ENCODE measurements at regions not wholly inside any gene's neighbourhood (a gene's known extent, or its start where the extent isn't known, plus 50 kb on each side); places are given as distances from the start of the nearest gene placed in this dataset.

DNA sequence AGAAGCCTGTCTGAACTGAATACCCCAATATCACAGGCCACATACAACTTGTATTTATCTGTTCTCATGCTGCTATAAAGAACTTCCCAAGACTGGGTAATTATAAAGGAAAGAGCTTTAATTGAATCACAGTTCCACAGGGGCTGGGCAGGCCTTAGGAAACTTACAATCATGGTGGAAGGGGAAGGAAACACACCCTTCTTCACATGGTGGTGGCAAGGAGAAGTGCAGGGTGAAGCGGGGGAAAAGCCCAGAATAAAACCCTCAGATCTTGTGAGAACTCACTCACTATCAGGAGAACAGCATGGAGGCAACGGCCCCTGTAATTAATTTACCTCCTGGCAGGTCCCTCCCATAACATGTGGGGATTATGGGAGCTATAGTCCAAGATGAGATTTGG lies 50.3 kb upstream of the FNDC1 start:
- DNase-seq (ENCODE audit: low read depth), result no peak

- DNase-seq (ENCODE audit: low read depth), result no peak
These were observed 51.6 kb upstream of the FNDC1 start for GRCh38 chr6:159117563-159117962.

- no peak for DNase-seq (ENCODE audit: low read depth)
These were observed 52.2 kb upstream of the FNDC1 start for GRCh38 chr6:159117046-159117445.

DNA sequence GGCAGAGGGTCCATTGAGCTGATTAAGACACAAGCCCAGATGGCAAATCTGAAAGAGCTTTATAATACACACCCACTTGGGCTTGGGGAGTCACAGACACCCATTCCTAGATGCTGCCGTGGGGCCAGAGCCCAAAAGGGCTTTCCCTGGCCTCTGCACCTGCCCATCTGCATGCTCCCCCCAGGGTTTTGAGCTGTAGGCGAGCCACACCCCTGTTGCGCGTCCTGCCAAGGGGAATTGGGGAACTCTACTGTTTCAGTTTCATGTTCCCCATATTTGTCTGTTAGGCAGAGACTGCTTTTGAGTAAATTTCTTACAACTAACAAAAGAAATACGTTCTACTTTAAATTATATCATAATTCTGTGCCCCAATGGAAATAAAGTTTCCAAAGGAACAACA lies 52.9 kb upstream of the FNDC1 start:
- no peak for DNase-seq (ENCODE audit: low read depth)

- no peak for DNase-seq (ENCODE audit: low read depth)
These were observed 54.6 kb upstream of the FNDC1 start for GRCh38 chr6:159114569-159114968.

- DNase-seq (ENCODE audit: low read depth), result no peak
These were observed 56.0 kb upstream of the FNDC1 start for GRCh38 chr6:159113223-159113622.

DNA sequence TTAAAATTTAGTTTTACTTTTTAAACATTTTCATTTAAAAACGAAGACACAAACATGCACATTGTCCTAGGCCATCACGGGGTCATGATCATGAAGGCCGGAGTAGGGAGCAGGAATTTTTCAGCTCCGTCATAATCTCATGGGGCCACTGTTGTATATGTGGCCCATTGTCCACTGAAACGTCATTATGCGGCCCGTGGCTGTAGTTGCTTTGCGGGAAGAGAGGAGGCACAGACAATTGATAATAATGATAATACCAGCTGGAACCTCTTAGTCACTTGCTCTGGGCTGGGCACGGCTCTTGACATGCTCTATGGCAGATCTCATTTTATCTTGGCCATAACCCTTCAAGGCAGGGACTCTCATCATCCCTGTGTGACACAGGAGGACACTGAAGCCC lies 56.5 kb upstream of the FNDC1 start:
- no peak for DNase-seq (ENCODE audit: low read depth)

DNA sequence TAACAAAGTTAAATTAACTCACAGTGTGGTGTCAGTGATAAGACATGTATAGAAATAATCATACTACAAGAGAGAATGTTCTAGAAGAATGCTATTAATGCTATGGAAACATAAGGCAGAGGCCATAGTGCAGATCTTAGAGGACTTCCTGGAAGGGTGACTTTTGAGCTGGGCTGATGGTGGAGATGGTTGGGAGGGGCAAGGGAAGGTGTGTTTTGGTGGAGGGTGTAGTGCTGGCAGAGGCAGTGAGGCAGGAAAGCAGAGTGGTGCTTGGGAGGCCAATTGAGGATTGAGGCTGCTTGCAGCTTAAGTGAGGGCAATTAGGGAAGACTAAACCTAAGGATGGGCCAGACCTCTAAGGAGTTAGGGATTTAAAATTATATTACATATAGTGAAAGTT lies 58.5 kb upstream of the FNDC1 start:
- no peak for DNase-seq (ENCODE audit: low read depth)

GRCh38 chr6:159110013-159110412 lies 59.2 kb upstream of the FNDC1 start:
- no peak for DNase-seq (ENCODE audit: low read depth)

- DNase-seq (ENCODE audit: low read depth), result no peak
These were observed 59.8 kb upstream of the FNDC1 start for GRCh38 chr6:159109391-159109790.

GRCh38 chr6:159108426-159108985 lies 60.7 kb upstream of the FNDC1 start:
- no peak for DNase-seq (ENCODE audit: low read depth)

- DNase-seq (ENCODE audit: low read depth), result no peak
These were observed 61.5 kb upstream of the FNDC1 start for GRCh38 chr6:159107451-159108260.

- DNase-seq (ENCODE audit: low read depth), result peak; percentile 92
These were observed 61.9 kb upstream of the TAGAP start for GRCh38 chr6:159106627-159107241.

GRCh38 chr6:159105716-159106115 lies 60.9 kb upstream of the TAGAP start:
- DNase-seq (ENCODE audit: low read depth), result no peak

DNA sequence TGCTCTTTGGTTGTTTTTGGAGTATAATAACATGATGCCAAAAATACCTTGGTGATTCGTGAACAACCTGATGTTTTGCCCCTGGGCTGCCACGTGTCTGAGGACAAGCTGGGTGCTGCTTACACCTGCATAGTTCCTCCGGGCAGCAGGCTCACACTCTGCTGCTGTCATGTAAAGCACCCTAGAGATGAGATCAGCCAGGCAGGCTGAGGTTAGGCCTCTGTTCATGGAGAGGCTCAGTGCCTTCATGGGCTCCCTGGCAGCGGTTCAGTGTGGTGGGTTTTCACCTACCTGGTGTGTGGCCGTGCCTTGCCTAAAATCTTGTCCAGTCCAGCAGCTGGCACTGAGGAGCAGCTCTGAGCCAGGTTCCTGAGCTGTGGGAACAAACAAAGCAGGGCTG lies 60.1 kb upstream of the TAGAP start:
- no peak for DNase-seq (ENCODE audit: low read depth)

GRCh38 chr6:159104163-159104925 lies 59.6 kb upstream of the TAGAP start:
- DNase-seq (ENCODE audit: low read depth), result peak; percentile 55

GRCh38 chr6:159103396-159104162 lies 58.8 kb upstream of the TAGAP start:
- DNase-seq (ENCODE audit: low read depth), result no peak

DNA sequence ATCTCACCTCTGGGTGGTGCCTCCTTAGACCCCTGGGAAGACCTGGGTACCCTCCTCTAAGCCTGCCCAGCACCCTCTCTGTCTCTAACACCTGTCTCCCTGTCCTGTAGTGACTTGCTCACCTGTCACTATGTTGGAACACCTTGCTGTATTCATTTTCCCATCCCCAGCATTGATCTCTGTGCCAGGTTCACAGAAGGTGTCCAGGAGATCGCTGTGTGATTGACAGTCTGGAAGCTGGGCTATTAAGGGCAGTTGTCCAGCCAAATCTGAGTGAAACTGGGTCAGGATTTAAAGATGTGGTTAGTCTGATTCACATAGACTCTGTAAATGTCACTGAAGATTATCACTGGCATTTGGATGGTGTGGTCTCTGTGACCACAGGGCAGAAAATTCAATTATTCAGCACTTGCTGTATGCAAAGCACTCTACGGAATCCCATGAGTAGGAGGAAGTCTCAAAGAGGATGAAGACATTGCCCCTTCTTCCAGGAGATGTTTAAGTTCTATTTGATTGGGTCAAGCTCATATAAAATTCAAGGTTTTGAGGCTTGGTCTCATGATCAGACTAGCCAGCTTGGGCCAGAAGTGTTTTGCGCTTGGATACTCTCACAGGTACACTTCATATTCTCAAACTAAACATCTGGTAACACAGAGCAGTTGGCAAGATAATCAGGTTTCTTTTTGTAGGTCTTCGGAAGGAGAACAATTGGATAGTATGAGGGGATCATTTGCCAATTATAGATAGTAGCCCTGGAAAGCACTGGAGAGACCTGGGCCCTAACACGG lies 57.8 kb upstream of the TAGAP start:
- no peak for DNase-seq (ENCODE audit: low read depth)

DNA sequence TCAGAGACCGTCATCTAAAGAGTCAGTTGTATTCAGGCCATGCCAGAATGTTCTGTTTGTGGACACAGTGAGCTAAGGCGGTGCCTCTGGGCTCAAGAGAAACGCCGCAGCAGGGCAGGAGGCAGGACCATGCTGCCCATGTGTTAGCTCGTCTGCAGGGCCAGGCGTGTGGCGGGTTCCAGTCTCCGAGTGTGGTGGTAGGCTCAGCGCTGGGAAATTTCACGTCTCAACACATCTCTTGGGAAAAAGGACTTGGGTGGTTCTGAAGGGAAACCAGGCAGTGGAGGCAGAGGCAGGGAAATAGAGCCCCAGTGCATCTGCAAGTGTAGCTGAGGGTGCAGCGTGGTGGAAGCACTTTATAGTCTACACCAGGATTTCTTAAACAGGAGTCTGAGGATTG lies 56.9 kb upstream of the TAGAP start:
- no peak for DNase-seq (ENCODE audit: low read depth)

GRCh38 chr6:159100395-159101182 lies 55.8 kb upstream of the TAGAP start:
- no peak for DNase-seq (ENCODE audit: low read depth)

All from stimulated activated CD8-positive, alpha-beta memory T cell treated with anti-CD3 and anti-CD28 coated beads, Interleukin-15, amount 100 ng/mL, for 1 hour (primary cell).